Ascending aorta (tissue), 2 donors: ENCODE measurements at regions not wholly inside any gene's neighbourhood (a gene's known extent, or its start where the extent isn't known, plus 50 kb on each side); places are given as distances from the start of the nearest gene placed in this dataset.

Experiments
- DNase-seq, 2 donors: peaks; one replicate each; pipeline ENCODE4 v3.0.0-alpha.2; 2019; ENCODE audit warnings: low spot score in 2 of 2
- H3K27ac ChIP-seq, 2 donors: fragments of 200-600 bp; sonication (generic); one replicate each; pipeline ENCODE4 v1.5.1; 2016 to 2017; ENCODE audit warnings: mild to moderate bottlenecking in 1 of 2
- H3K27me3 ChIP-seq: fragments of 200-600 bp; sonication (generic); one replicate; pipeline ENCODE4 v1.5.1; 2017
- H3K36me3 ChIP-seq, 2 donors: fragments of 200-600 bp; sonication (generic); one replicate each; pipeline ENCODE4 v1.5.1; 2016
- H3K4me1 ChIP-seq, 2 donors: fragments of 200-600 bp; sonication (generic); one replicate each; pipeline ENCODE4 v1.5.1; 2016 to 2017; ENCODE audit warnings: mild to moderate bottlenecking in 1 of 2
- H3K4me3 ChIP-seq, 2 donors: fragments of 200-600 bp; sonication (generic); one replicate each; pipeline ENCODE4 v1.5.1; 2016 to 2017; ENCODE audit warnings: mild to moderate bottlenecking in 1 of 2
- H3K9me3 ChIP-seq, 2 donors: fragments of 200-600 bp; sonication (generic); one replicate each; pipeline ENCODE4 v1.5.1; 2016
- CTCF ChIP-seq, 3 experiments: fragments of 200-600 bp in 2 of 3; fragments of 450-650 bp in 1 of 3; sonication (generic) in 2 of 3; IDR thresholded peaks; one replicate each; pipeline ENCODE4 v1.5.1; 2016 to 2019; ENCODE audit warnings: antibody characterized with exemption in 3 of 3, mild to moderate bottlenecking in 1 of 3, moderate library complexity in 1 of 3
- intact Hi-C: fragments of 100-400 bp; cut with DNase I; formaldehyde crosslinking; loops from one replicate; pipeline ENCODE4 v1.15.1; 2023

- H3K9me3 ChIP-seq: no peaks in the 10 kb centered on the region
- H3K4me1 ChIP-seq: peaks cover 0 to 12% of the 10 kb centered on the region in 2 donors
- H3K36me3 ChIP-seq: no peaks in the 10 kb centered on the region
- no peak for DNase-seq
- no peaks in the 10 kb centered on the region for H3K27me3 ChIP-seq
- TF ChIP-seq CTCF (IDR thresholded peaks at IDR 0.05): no peak
- peak overlapping the region in 1 of 2 donors; percentile 99 for H3K4me3 ChIP-seq
- H3K27ac ChIP-seq: peak overlapping the region; percentile 96 to 100
- intact Hi-C loops: loop anchor here (5.0 kb wide), 2 partner anchors 136 to 311 kb away; no protein-coding TSS in a partner anchor
Observed at GRCh38 chr7:131111792-131112191, 215.9 kb upstream of the MKLN1 start.

GRCh38 chr7:131112431-131112830 lies 215.2 kb upstream of the MKLN1 start:
- Histone ChIP-seq H3K27ac (no peak overlapping the region), H3K4me3 (no peak overlapping the region), H3K4me1 (peaks cover 0 to 12% of the 10 kb centered on the region in 2 donors), H3K27me3 (no peaks in the 10 kb centered on the region), H3K9me3 (no peaks in the 10 kb centered on the region), H3K36me3 (no peaks in the 10 kb centered on the region)
- DNase-seq: no peak
- no peak for TF ChIP-seq CTCF (IDR thresholded peaks at IDR 0.05)
- intact Hi-C loops: loop anchor here (5.0 kb wide), 2 partner anchors 135 to 310 kb away; no protein-coding TSS in a partner anchor

GRCh38 chr7:131115340-131115739 lies 212.3 kb upstream of the MKLN1 start:
- Histone ChIP-seq H3K27ac (no peak overlapping the region), H3K36me3 (no peaks in the 10 kb centered on the region), H3K27me3 (no peaks in the 10 kb centered on the region), H3K4me1 (peaks cover 0 to 5% of the 10 kb centered on the region in 2 donors), H3K4me3 (no peak overlapping the region), H3K9me3 (peaks cover 0 to 4% of the 10 kb centered on the region in 2 donors)
- TF ChIP-seq CTCF (IDR thresholded peaks at IDR 0.05): no peak
- intact Hi-C loops: no loop called here
- no peak for DNase-seq

- no peak overlapping the region for H3K4me3 ChIP-seq
- H3K36me3 ChIP-seq: no peaks in the 10 kb centered on the region
- no peak overlapping the region for H3K27ac ChIP-seq
- H3K9me3 ChIP-seq: peaks cover 0 to 4% of the 10 kb centered on the region in 2 donors
- DNase-seq: no peak
- H3K27me3 ChIP-seq: no peaks in the 10 kb centered on the region
- intact Hi-C loops: no loop called here
- no peak for TF ChIP-seq CTCF (IDR thresholded peaks at IDR 0.05)
- no peaks in the 10 kb centered on the region for H3K4me1 ChIP-seq
Observed at GRCh38 chr7:131117439-131117838, 210.2 kb upstream of the MKLN1 start.

- Histone ChIP-seq H3K9me3 (peaks cover 0 to 4% of the 10 kb centered on the region in 2 donors), H3K27me3 (no peaks in the 10 kb centered on the region), H3K4me3 (no peak overlapping the region), H3K36me3 (no peaks in the 10 kb centered on the region), H3K27ac (no peak overlapping the region), H3K4me1 (no peaks in the 10 kb centered on the region)
- DNase-seq: no peak
- intact Hi-C loops: no loop called here
- no peak for TF ChIP-seq CTCF (IDR thresholded peaks at IDR 0.05)
Observed at GRCh38 chr7:131119381-131119780, 208.3 kb upstream of the MKLN1 start.

GRCh38 chr7:131122394-131122793 lies 205.3 kb upstream of the MKLN1 start:
- intact Hi-C loops: no loop called here
- DNase-seq: no peak
- Histone ChIP-seq H3K9me3 (peaks cover 0 to 4% of the 10 kb centered on the region in 2 donors), H3K27ac (no peak overlapping the region), H3K4me1 (no peaks in the 10 kb centered on the region), H3K27me3 (no peaks in the 10 kb centered on the region), H3K36me3 (no peaks in the 10 kb centered on the region), H3K4me3 (no peak overlapping the region)
- TF ChIP-seq CTCF (IDR thresholded peaks at IDR 0.05): no peak
